K562 (cell line): ENCODE measurements at regions not wholly inside any gene's neighbourhood (a gene's known extent, or its start where the extent isn't known, plus 50 kb on each side); places are given as distances from the start of the nearest gene placed in this dataset.

Experiments used
- ATAC-seq: fragments of 200-7000 bp; cut with Tn5 transposase; 3 replicates; pipeline ENCODE4 v1.9.1; 2020; ENCODE audit warnings: moderate library complexity
- BruUV-seq: library from RNA; stranded (reverse); fragments of 400-500 nt; replicated peaks from 2 replicates; lab custom pipeline; 2021; lab: Mats Ljungman, UMichigan
- CTCF ChIA-PET: fragments of 300-600 bp; formaldehyde crosslinking; extraction: SDS; loops from one replicate; lab custom pipeline; 2021; ENCODE audit warnings: low intra/inter-chr PET ratio; lab: Yijun Ruan, JAX
- POLR2A ChIA-PET: fragments of 300-600, 350-650 bp; sonication (Branson Sonifier 250); formaldehyde crosslinking; extraction: SDS; loops from one replicate; lab custom pipeline; 2021; ENCODE audit warnings: antibody characterized with exemption, inconsistent platforms; lab: Yijun Ruan, JAX
- DNase-seq, 4 experiments: peaks; one replicate each; pipeline versions ENCODE4 v3.0.0 to v3.0.0-alpha.2; 2011 to 2018; ENCODE audit warnings: low spot score in 3 of 4, mixed read lengths in 3 of 4; ENCODE audit errors: extremely low read depth in 1 of 4
- FAIRE-seq: peaks from 2 replicates; lab custom pipeline; 2011; peaks lifted over from hg19 to GRCh38; lab: Jason Lieb, UNC
- H2AFZ ChIP-seq: 2 replicates; pipeline ENCODE4 v1.6.0; 2011; ENCODE audit warnings: low read depth, low read length, control low read depth, inconsistent platforms
- H3K27ac ChIP-seq: fragments of 200-600 bp; 3 replicates; pipeline ENCODE4 v1.8.0; 2011; ENCODE audit warnings: low read depth, mild to moderate bottlenecking, control low read depth, inconsistent platforms, low read length, moderate library complexity, mixed read lengths; ENCODE audit errors: extremely low read depth
- H3K27me3 ChIP-seq, 2 experiments: fragments of 300-600 bp in 1 of 2; 2 replicates in 1 of 2; 3 replicates in 1 of 2; pipeline versions ENCODE4 v1.6.0 to v1.8.0; 2011; ENCODE audit warnings: inconsistent platforms in 2 of 2, low read length in 2 of 2, mild to moderate bottlenecking in 1 of 2, mixed read lengths in 1 of 2, moderate library complexity in 1 of 2; ENCODE audit not compliant: control insufficient read depth in 2 of 2, insufficient read depth in 2 of 2
- H3K36me3 ChIP-seq: fragments of 300-600 bp; 3 replicates; pipeline ENCODE4 v1.8.0; 2011; ENCODE audit warnings: mild to moderate bottlenecking, low read length, inconsistent platforms; ENCODE audit not compliant: control insufficient read depth, insufficient read depth
- H3K4me1 ChIP-seq, 2 experiments: fragments of 200-600 bp in 1 of 2; replicated peaks in 1 of 2; 2 replicates in 1 of 2; 3 replicates in 1 of 2; pipeline versions ENCODE4 v1.5.1 to v1.8.0; 2011; ENCODE audit warnings: inconsistent platforms in 2 of 2, low read length in 2 of 2, mild to moderate bottlenecking in 1 of 2, mixed read lengths in 1 of 2, moderate library complexity in 1 of 2; ENCODE audit not compliant: control insufficient read depth in 2 of 2, insufficient read depth in 2 of 2
- H3K4me2 ChIP-seq: 2 replicates; pipeline ENCODE4 v1.6.1; 2011; ENCODE audit warnings: low read length, control low read depth, inconsistent platforms, mixed read lengths; ENCODE audit not compliant: insufficient read depth
- H3K4me3 ChIP-seq: fragments of 200-600 bp; sonication (generic), shearing (Covaris generic); 2 replicates; pipeline ENCODE4 v1.5.1; 2016; ENCODE audit warnings: control low read depth, inconsistent platforms
- H3K79me2 ChIP-seq: fragments of 200-600 bp; 3 replicates; pipeline ENCODE4 v1.8.0; 2011; ENCODE audit warnings: low read length, inconsistent platforms; ENCODE audit not compliant: control insufficient read depth, insufficient read depth
- H3K9ac ChIP-seq, 2 experiments: 2 replicates each; pipeline versions ENCODE4 v1.6.0 to v1.6.1; 2011; ENCODE audit warnings: low read depth in 2 of 2, low read length in 2 of 2, control low read depth in 1 of 2, inconsistent platforms in 1 of 2, mild to moderate bottlenecking in 1 of 2, mixed read lengths in 1 of 2; ENCODE audit not compliant: insufficient read depth in 1 of 2
- H3K9me1 ChIP-seq: one replicate; pipeline ENCODE4 v1.6.0; 2011; ENCODE audit warnings: inconsistent platforms, mild to moderate bottlenecking, low read length, moderate library complexity; ENCODE audit not compliant: control insufficient read depth, insufficient read depth
- H3K9me3 ChIP-seq: replicated peaks from 2 replicates; pipeline ENCODE4 v1.5.1; 2011; ENCODE audit warnings: low read depth, low read length, inconsistent platforms; ENCODE audit not compliant: control insufficient read depth, insufficient read depth
- H4K20me1 ChIP-seq: replicated peaks from 2 replicates; pipeline ENCODE4 v1.6.1; 2011; ENCODE audit warnings: low read length, inconsistent platforms, mixed read lengths; ENCODE audit not compliant: control insufficient read depth, insufficient read depth
- ELF2 ChIP-seq: fragments of 250-450 bp; sonication (Bioruptor Pico); IDR thresholded peaks from 2 replicates; pipeline ENCODE4 v1.5.0; 2021; ENCODE audit warnings: mild to moderate bottlenecking
- ETV6 ChIP-seq, 3 experiments: fragments of 150-350 bp in 1 of 3; sonication (generic) in 1 of 3; formaldehyde crosslinking in 1 of 3; IDR thresholded peaks; 2 replicates each; pipeline versions ENCODE4 v1.6.1 to v1.8.0; 2014 to 2022; ENCODE audit warnings: borderline replicate concordance in 2 of 3, low read depth in 2 of 3, antibody characterized with exemption in 1 of 3, low read length in 1 of 3, mild to moderate bottlenecking in 1 of 3, missing genetic modification reagents in 1 of 3
- GTF2A2 ChIP-seq: IDR thresholded peaks from 2 replicates; pipeline ENCODE4 v1.6.1; 2016; ENCODE audit warnings: mild to moderate bottlenecking, missing genetic modification characterization, missing compliant biosample characterization
- KAT8 ChIP-seq: fragments of 450-650 bp; IDR thresholded peaks from 2 replicates; pipeline ENCODE4 v1.6.1; 2016; ENCODE audit warnings: low read depth, mild to moderate bottlenecking
- NCOA4 ChIP-seq: fragments of 450-650 bp; IDR thresholded peaks from 2 replicates; pipeline ENCODE4 v1.6.1; 2018; ENCODE audit warnings: mild to moderate bottlenecking; ENCODE audit not compliant: partially characterized antibody
- NR2F6 ChIP-seq: fragments of 450-650 bp; formaldehyde crosslinking; IDR thresholded peaks from 2 replicates; pipeline ENCODE4 v1.4.0; 2020; ENCODE audit warnings: mild to moderate bottlenecking
- NUFIP1 ChIP-seq: fragments of 450-650 bp; IDR thresholded peaks from 2 replicates; pipeline ENCODE4 v1.6.1; 2018; ENCODE audit not compliant: partially characterized antibody
- PHTF2 ChIP-seq: fragments of 250-450 bp; sonication (Bioruptor Pico); IDR thresholded peaks from 2 replicates; pipeline ENCODE4 v1.5.0; 2021; ENCODE audit warnings: mild to moderate bottlenecking
- POLR2G ChIP-seq: fragments of 200-400 bp; formaldehyde crosslinking; IDR thresholded peaks from 2 replicates; pipeline ENCODE4 v1.6.1; 2017; ENCODE audit warnings: low read depth, mild to moderate bottlenecking, antibody characterized with exemption, low read length, moderate library complexity
- RFX5 ChIP-seq: IDR thresholded peaks from 2 replicates; pipeline ENCODE4 v1.6.1; 2011; ENCODE audit warnings: low read depth, mild to moderate bottlenecking, improper control_type of control experiment, low read length
- ZNF41 ChIP-seq: fragments of 250-450 bp; sonication (Bioruptor Pico); conservative IDR thresholded peaks from 2 replicates; pipeline ENCODE4 v1.4.0; 2020; ENCODE audit warnings: mild to moderate bottlenecking
- ZNF445 ChIP-seq: fragments of 250-450 bp; sonication (Bioruptor Pico); IDR thresholded peaks from 2 replicates; pipeline ENCODE4 v1.4.0; 2020; ENCODE audit warnings: low read depth, mild to moderate bottlenecking, moderate library complexity
- WGBS: fragments of 100-300 bp; shearing (Covaris generic); methylation state at CpG from one replicate; pipeline ENCODE4 v1.1.6; 2016; ENCODE audit warnings: low coverage, mixed read lengths; ENCODE audit not compliant: insufficient coverage; ENCODE audit errors: missing lambda C conversion rate; 5-methylcytosine and 5-hydroxymethylcytosine counted together
- in situ Hi-C: fragments of 300-500 bp; cut with MboI; formaldehyde crosslinking; loops from 4 replicates; pipeline ENCODE4 v1.15.0; 2018; ENCODE audit warnings: inconsistent platforms, mixed read lengths
- intact Hi-C: fragments of 100-400 bp; cut with micrococcal nuclease; formaldehyde crosslinking; loops from 2 replicates; pipeline ENCODE4 v1.14.2; 2022
- TF ChIP-seq, protein P1 (sequence below): sonication (generic); formaldehyde crosslinking; IDR thresholded peaks from 2 replicates; pipeline ENCODE4 v1.8.1; 2023; ENCODE audit warnings: mild to moderate bottlenecking, missing genetic modification reagents

DNA sequence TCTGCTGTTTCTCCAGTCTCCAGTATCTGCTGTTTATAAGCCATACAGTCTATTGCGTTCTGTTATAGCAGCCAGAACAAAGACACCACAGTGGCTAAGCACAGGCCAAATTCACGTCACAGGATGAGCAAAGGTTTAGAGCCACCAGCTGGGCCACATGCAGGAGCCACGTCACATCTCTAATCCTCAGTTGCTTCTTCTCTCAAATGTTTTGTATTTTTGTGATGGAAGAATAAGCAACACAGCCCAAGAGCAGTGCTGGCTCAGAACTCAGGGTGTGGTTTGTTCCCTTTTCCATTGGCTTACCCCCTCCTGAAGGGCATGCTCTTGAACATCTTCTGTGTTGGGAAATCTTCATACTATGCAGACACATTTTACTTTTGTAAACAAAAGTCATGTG lies 309.4 kb upstream of the CDH5 start:
- no TSS peak for BruUV-seq
- TF ChIP-seq POLR2G (no peak), NCOA4 (no peak), NR2F6 (CRISPR knock-in tag) (no peak), PHTF2 (CRISPR knock-in tag) (no peak), ZNF41 (CRISPR knock-in tag) (no peak), ELF2 (CRISPR knock-in tag) (no peak), KAT8 (no peak), ETV6 (IDR thresholded peaks at IDR 0.05; ENCODE audit: borderline replicate concordance in 1 of 2, low read depth in 2 of 2, low read length in 1 of 2) (no peak), ETV6 (CRISPR knock-in tag; IDR thresholded peaks at IDR 0.05; ENCODE audit: borderline replicate concordance) (no peak), GTF2A2 (tag) (no peak), ZNF445 (CRISPR knock-in tag) (no peak), NUFIP1 (no peak), RFX5 (no peak)
- TF ChIP-seq, protein P1, sequence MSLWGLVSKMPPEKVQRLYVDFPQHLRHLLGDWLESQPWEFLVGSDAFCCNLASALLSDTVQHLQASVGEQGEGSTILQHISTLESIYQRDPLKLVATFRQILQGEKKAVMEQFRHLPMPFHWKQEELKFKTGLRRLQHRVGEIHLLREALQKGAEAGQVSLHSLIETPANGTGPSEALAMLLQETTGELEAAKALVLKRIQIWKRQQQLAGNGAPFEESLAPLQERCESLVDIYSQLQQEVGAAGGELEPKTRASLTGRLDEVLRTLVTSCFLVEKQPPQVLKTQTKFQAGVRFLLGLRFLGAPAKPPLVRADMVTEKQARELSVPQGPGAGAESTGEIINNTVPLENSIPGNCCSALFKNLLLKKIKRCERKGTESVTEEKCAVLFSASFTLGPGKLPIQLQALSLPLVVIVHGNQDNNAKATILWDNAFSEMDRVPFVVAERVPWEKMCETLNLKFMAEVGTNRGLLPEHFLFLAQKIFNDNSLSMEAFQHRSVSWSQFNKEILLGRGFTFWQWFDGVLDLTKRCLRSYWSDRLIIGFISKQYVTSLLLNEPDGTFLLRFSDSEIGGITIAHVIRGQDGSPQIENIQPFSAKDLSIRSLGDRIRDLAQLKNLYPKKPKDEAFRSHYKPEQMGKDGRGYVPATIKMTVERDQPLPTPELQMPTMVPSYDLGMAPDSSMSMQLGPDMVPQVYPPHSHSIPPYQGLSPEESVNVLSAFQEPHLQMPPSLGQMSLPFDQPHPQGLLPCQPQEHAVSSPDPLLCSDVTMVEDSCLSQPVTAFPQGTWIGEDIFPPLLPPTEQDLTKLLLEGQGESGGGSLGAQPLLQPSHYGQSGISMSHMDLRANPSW, result no peak
- TF ChIP-seq, all 486 proteins: peak for 0
- no peak overlapping the region for H3K9ac ChIP-seq
- intact Hi-C loops, result no loop called here
- no peak overlapping the region for H3K4me3 ChIP-seq
- no peak overlapping the region for H3K27ac ChIP-seq
- no peaks in the 10 kb centered on the region; the same call in 1 of the 2 replicates for H4K20me1 ChIP-seq
- ATAC-seq (no peak), DNase-seq (no peak), FAIRE-seq (no peak)
- 0% methylated on average over 3 of the region's 3 CpGs for WGBS
- no peaks in the 10 kb centered on the region for H3K36me3 ChIP-seq
- H2AFZ ChIP-seq, result no peak overlapping the region
- in situ Hi-C loops, result no loop called here
- H3K27me3 ChIP-seq, result 0 out of 5 replicates have a peak, but pooled peaks cover 0 to 9% of the 10 kb centered on the region in 2 experiments
- POLR2A ChIA-PET, result no interaction called here
- CTCF ChIA-PET, result no interaction called here
- no peaks in the 10 kb centered on the region for H3K9me1 ChIP-seq
- no peaks in the 10 kb centered on the region for H3K79me2 ChIP-seq
- H3K9me3 ChIP-seq, result no peaks in the 10 kb centered on the region
- H3K4me1 ChIP-seq, result no peaks in the 10 kb centered on the region
- no peak overlapping the region for H3K4me2 ChIP-seq
